Aorta (tissue), 5 donors: ENCODE measurements at regions not wholly inside any gene's neighbourhood (a gene's known extent, or its start where the extent isn't known, plus 50 kb on each side); places are given as distances from the start of the nearest gene placed in this dataset.

Experiments used
- ATAC-seq: fragments of 200-7000 bp; cut with Tn5 transposase; one replicate; pipeline ENCODE4 v1.9.1; 2022; ENCODE audit warnings: moderate library complexity; ENCODE audit not compliant: low FRiP score
- DNase-seq, 2 donors: peaks; one replicate each; pipeline ENCODE4 v3.0.0-alpha.2; 2020
- H3K27ac ChIP-seq, 2 donors: one replicate each; pipeline ENCODE4 v1.5.1; 2013; ENCODE audit warnings: low read length in 2 of 2, mild to moderate bottlenecking in 2 of 2, moderate library complexity in 2 of 2, control low read depth in 1 of 2, inconsistent platforms in 1 of 2, low read depth in 1 of 2
- H3K27me3 ChIP-seq, 2 donors: one replicate each; pipeline ENCODE4 v1.6.1; 2013; ENCODE audit warnings: control low read depth in 1 of 2, low read length in 1 of 2, mild to moderate bottlenecking in 1 of 2, moderate library complexity in 1 of 2; ENCODE audit not compliant: insufficient read depth in 2 of 2, control insufficient read depth in 1 of 2
- H3K36me3 ChIP-seq, 2 donors: one replicate each; pipeline ENCODE4 v1.6.1; 2013; ENCODE audit warnings: control low read depth in 1 of 2, low read length in 1 of 2, mild to moderate bottlenecking in 1 of 2; ENCODE audit not compliant: insufficient read depth in 2 of 2, control insufficient read depth in 1 of 2
- H3K4me1 ChIP-seq, 2 donors: one replicate each; pipeline ENCODE4 v1.6.1; 2013; ENCODE audit warnings: low read length in 2 of 2, control low read depth in 1 of 2, mild to moderate bottlenecking in 1 of 2, moderate library complexity in 1 of 2; ENCODE audit not compliant: insufficient read depth in 2 of 2, control insufficient read depth in 1 of 2
- H3K4me3 ChIP-seq, 2 donors: one replicate each; pipeline ENCODE4 v1.5.1; 2013; ENCODE audit warnings: low read length in 2 of 2, control low read depth in 1 of 2, mild to moderate bottlenecking in 1 of 2
- H3K9me3 ChIP-seq: one replicate; pipeline ENCODE4 v1.6.1; 2013; ENCODE audit warnings: mild to moderate bottlenecking, low read length; ENCODE audit not compliant: control insufficient read depth
- WGBS, 2 donors: extraction: QIAGEN DNeasy Blood & Tissue Kit; methylation state at CpG; one replicate each; pipeline ENCODE4 v1.1.7; 2013; 5-methylcytosine and 5-hydroxymethylcytosine counted together
- intact Hi-C, 2 donors: fragments of 100-400 bp; cut with DNase I; formaldehyde crosslinking; loops; one replicate each; pipeline versions ENCODE4 v1.14.2 to v1.15.0; 2022
- donor health status: healthy with polysubstance abuse.
- donor health status: Bipolar disorder and iron deficiency.
- donor health status: DM: no; HTN: no; CAD: no.
- donor health status: DM: no; HTN: no; CAD: no.
- donor health status: DM: yes; HTN: yes; CAD: no.

DNA sequence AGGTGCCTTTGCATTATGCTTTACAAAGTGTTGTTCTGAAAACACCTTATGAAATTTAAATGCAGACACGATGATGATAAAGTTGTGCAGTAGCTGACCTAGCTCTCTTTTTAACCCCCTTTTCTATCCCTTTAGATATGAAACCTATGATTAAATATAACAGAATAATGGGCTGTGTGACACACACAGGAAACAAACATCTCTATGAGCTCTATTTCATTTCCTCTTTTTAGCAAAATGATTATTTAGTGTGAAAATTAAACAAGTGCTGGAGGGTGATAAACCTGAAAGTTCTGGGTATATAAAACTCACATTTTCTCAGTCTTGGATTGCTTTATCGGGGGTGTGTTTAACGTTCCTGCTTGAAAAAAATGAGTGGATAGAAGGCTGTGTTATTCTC lies 1310.5 kb upstream of the CELF2 start:
- intact Hi-C loops, result no loop called here
- Histone ChIP-seq H3K9me3 (no peaks in the 10 kb centered on the region), H3K27ac (no peak overlapping the region), H3K4me3 (no peak overlapping the region), H3K36me3 (no peaks in the 10 kb centered on the region), H3K27me3 (no peaks in the 10 kb centered on the region), H3K4me1 (no peaks in the 10 kb centered on the region)
- ATAC-seq (no peak), DNase-seq (no peak)
- 84 to 87% methylated on average over 3 of the region's 3 CpGs for WGBS, 2 donors

DNA sequence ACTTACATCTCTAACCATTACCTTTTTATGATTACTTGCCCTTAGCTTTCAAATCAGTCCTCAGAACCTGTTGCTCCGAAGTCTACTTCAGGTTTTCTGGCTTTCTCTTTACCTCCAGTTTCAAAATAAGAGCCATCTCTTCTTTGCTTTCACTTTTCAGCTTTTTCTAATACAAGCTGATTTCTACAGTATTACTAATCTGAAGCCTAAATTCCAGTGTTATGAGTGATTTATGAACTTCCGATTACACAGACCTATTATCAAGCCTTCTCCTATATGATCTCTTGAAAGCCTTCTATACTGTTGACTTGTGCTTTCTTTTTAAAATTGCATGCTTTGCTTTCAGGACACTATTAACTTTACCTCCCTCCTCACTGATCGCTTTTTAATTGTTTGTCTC lies 1307.8 kb upstream of the CELF2 start:
- 76 to 79% methylated on average over 3 of the region's 3 CpGs for WGBS, 2 donors
- H3K27me3 ChIP-seq, result no peaks in the 10 kb centered on the region
- H3K27ac ChIP-seq, result no peak overlapping the region
- no peak for DNase-seq
- H3K4me1 ChIP-seq, result no peaks in the 10 kb centered on the region
- ATAC-seq, result no peak
- peaks cover 5% of the 10 kb centered on the region for H3K9me3 ChIP-seq
- no peaks in the 10 kb centered on the region for H3K36me3 ChIP-seq
- intact Hi-C loops, result no loop called here
- H3K4me3 ChIP-seq, result no peak overlapping the region

GRCh38 chr10:9712393-9712792 lies 1305.3 kb upstream of the CELF2 start:
- no peaks in the 10 kb centered on the region for H3K4me1 ChIP-seq
- intact Hi-C loops, result no loop called here
- DNase-seq (no peak), ATAC-seq (no peak)
- no peak overlapping the region for H3K27ac ChIP-seq
- H3K9me3 ChIP-seq, result peaks cover 5% of the 10 kb centered on the region
- H3K27me3 ChIP-seq, result no peaks in the 10 kb centered on the region
- no peak overlapping the region for H3K4me3 ChIP-seq
- H3K36me3 ChIP-seq, result no peaks in the 10 kb centered on the region

DNA sequence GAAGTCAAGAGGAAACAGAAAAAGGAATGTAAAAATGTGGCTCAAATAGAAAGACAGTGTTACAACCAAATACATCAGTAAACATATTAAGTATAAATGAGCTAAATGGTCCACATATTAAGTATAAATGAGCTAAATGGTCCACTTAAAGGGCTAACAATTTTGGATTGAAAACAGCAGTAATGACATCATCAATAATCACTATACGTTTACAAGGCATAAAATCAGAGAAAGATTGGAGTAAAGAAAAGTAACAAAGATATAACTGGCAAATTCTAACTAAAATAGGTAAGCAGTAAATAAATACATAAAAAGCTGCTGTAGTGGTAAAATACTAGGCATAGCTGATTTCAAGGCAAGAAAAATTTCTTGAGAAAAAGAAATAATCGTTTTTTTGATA lies 1298.4 kb upstream of the CELF2 start:
- Histone ChIP-seq H3K4me1 (no peaks in the 10 kb centered on the region), H3K4me3 (no peak overlapping the region), H3K27me3 (no peaks in the 10 kb centered on the region), H3K36me3 (no peaks in the 10 kb centered on the region), H3K27ac (no peak overlapping the region), H3K9me3 (no peaks in the 10 kb centered on the region)
- DNase-seq (no peak), ATAC-seq (no peak)
- intact Hi-C loops, result no loop called here
- 65 to 70% methylated on average over 2 of the region's 2 CpGs for WGBS, 2 donors

- no peaks in the 10 kb centered on the region for H3K36me3 ChIP-seq
- H3K4me1 ChIP-seq, result no peaks in the 10 kb centered on the region
- ATAC-seq, result no peak
- H3K9me3 ChIP-seq, result no peaks in the 10 kb centered on the region
- no peak overlapping the region for H3K4me3 ChIP-seq
- no peak overlapping the region for H3K27ac ChIP-seq
- 72 to 74% methylated on average over 1 of the region's 1 CpG for WGBS, 2 donors
- intact Hi-C loops, result no loop called here
- no peaks in the 10 kb centered on the region for H3K27me3 ChIP-seq
- DNase-seq, result no peak
Measured at GRCh38 chr10:9733766-9734165, 1283.9 kb upstream of the CELF2 start.

DNA sequence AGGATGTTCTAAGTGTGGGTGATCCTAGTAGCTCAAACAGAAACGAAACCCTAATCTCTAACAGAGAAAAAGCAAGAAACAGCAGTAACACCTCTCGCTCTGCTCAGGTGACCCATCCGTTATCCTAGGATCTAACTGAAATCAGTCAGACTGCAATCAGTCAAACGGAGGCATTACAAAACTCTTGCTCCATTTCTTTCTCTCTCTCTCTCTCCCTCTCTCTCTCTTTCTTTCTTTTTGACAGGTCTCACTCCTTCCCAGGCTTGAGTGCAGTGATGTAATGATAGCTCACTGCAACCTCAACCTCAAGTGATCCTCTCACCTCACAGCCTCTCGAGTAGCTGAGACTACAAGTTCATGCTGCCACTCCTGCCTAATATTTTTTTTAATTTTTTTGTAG lies 1283.5 kb upstream of the CELF2 start:
- H3K27ac ChIP-seq, result no peak overlapping the region
- no peak for ATAC-seq
- H3K4me3 ChIP-seq, result no peak overlapping the region
- DNase-seq, result no peak
- H3K9me3 ChIP-seq, result no peaks in the 10 kb centered on the region
- intact Hi-C loops, result no loop called here
- no peaks in the 10 kb centered on the region for H3K36me3 ChIP-seq
- H3K4me1 ChIP-seq, result no peaks in the 10 kb centered on the region
- H3K27me3 ChIP-seq, result no peaks in the 10 kb centered on the region
- WGBS, 2 donors, result 77 to 79% methylated on average over 5 of the region's 5 CpGs

DNA sequence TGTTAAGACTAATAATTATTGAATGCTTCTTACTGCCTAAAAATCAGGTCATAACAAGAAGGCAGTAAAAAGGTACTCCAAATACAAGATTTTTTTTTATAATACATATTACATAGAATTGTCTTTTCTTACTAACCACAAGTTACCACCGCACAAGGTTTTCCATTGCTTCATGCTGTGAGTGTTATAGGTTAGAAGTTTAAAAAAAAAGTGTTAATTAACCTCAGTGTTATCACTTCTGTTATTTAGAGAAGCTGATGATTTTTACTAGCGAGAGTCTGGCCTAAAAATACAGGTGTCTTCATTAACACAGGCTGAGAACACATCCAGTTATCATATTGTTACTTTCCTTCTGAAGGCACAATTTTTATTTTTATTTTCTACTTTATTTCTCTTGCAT lies 1281.9 kb upstream of the CELF2 start:
- DNase-seq (no peak), ATAC-seq (no peak)
- Histone ChIP-seq H3K4me3 (no peak overlapping the region), H3K9me3 (no peaks in the 10 kb centered on the region), H3K27ac (no peak overlapping the region), H3K36me3 (no peaks in the 10 kb centered on the region), H3K27me3 (no peaks in the 10 kb centered on the region), H3K4me1 (no peaks in the 10 kb centered on the region)
- WGBS, 2 donors, result 96% methylated on average over 2 of the region's 2 CpGs
- intact Hi-C loops, result no loop called here

DNA sequence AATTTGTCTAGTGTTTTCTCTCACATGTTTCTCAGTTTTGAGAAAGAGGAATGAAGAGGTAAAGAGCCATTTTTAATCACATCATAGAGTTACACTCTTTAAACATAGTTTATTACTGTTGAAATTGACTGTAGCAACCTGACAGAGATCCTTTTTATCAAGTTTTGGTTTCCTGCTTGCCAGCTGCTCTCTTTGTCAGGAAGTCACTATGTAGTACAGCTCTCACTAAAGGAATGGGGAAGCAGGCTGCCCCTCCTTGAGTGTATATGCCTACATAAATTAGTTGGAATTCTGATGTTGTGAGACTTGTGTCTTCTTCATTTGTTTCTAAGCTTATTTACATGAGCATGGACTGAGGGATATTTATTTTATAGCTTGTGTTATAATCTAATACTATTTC lies 1274.0 kb upstream of the CELF2 start:
- Histone ChIP-seq H3K9me3 (no peaks in the 10 kb centered on the region), H3K36me3 (no peaks in the 10 kb centered on the region), H3K4me3 (no peak overlapping the region), H3K27ac (no peak overlapping the region), H3K4me1 (no peaks in the 10 kb centered on the region), H3K27me3 (no peaks in the 10 kb centered on the region)
- ATAC-seq (no peak), DNase-seq (no peak)
- intact Hi-C loops, result no loop called here

GRCh38 chr10:9745158-9745557 lies 1272.5 kb upstream of the CELF2 start:
- no peak for DNase-seq
- no peak overlapping the region for H3K27ac ChIP-seq
- ATAC-seq, result no peak
- no peaks in the 10 kb centered on the region for H3K36me3 ChIP-seq
- 84 to 89% methylated on average over 1 of the region's 1 CpG for WGBS, 2 donors
- no peaks in the 10 kb centered on the region for H3K9me3 ChIP-seq
- no peak overlapping the region for H3K4me3 ChIP-seq
- no peaks in the 10 kb centered on the region for H3K4me1 ChIP-seq
- H3K27me3 ChIP-seq, result no peaks in the 10 kb centered on the region
- intact Hi-C loops, result no loop called here

GRCh38 chr10:9757176-9757575 lies 1260.5 kb upstream of the CELF2 start:
- WGBS, 2 donors, result 81 to 84% methylated on average over 6 of the region's 6 CpGs
- DNase-seq, result no peak
- no peak for ATAC-seq
- Histone ChIP-seq H3K27ac (no peak overlapping the region), H3K4me3 (no peak overlapping the region), H3K4me1 (no peaks in the 10 kb centered on the region), H3K9me3 (peaks cover 2% of the 10 kb centered on the region), H3K36me3 (no peaks in the 10 kb centered on the region), H3K27me3 (no peaks in the 10 kb centered on the region)
- intact Hi-C loops, result no loop called here
